HCT116 (cell line): ENCODE measurements at regions not wholly inside any gene's neighbourhood (a gene's known extent, or its start where the extent isn't known, plus 50 kb on each side); places are given as distances from the start of the nearest gene placed in this dataset.

Source experiments
- ATF3 ChIP-seq: IDR thresholded peaks from 2 replicates; pipeline ENCODE4 v1.6.1; 2012
- CTCF ChIP-seq, 3 experiments: fragments of 200-600 bp in 1 of 3; sonication (generic) in 1 of 3; IDR thresholded peaks in 2 of 3; conservative IDR thresholded peaks in 1 of 3; 2 replicates each; pipeline ENCODE4 v1.5.1; 2012 to 2017; ENCODE audit warnings: low read depth in 2 of 3, low read length in 2 of 3, antibody characterized with exemption in 1 of 3, borderline replicate concordance in 1 of 3, control low read depth in 1 of 3, mild to moderate bottlenecking in 1 of 3, mixed read lengths in 1 of 3, mixed run types in 1 of 3, moderate library complexity in 1 of 3; ENCODE audit not compliant: insufficient read depth in 1 of 3
- ELF1 ChIP-seq: IDR thresholded peaks from 2 replicates; pipeline ENCODE4 v1.6.1; 2012; ENCODE audit warnings: low read depth, borderline replicate concordance
- EZH2 ChIP-seq: fragments of 200-600 bp; sonication (generic); IDR thresholded peaks from 2 replicates; pipeline ENCODE4 v1.6.1; 2017; ENCODE audit warnings: antibody characterized with exemption, mixed run types
- FOSL1 ChIP-seq: IDR thresholded peaks from 2 replicates; pipeline ENCODE4 v1.6.1; 2012; ENCODE audit warnings: low read depth
- JUND ChIP-seq: IDR thresholded peaks from 2 replicates; pipeline ENCODE4 v1.6.1; 2012
- POLR2A ChIP-seq: IDR thresholded peaks from 2 replicates; pipeline ENCODE4 v1.7.0; 2011; ENCODE audit warnings: borderline replicate concordance; ENCODE audit not compliant: insufficient read depth, insufficient read length; ENCODE audit errors: extremely low read depth
- POLR2AphosphoS5 ChIP-seq: IDR thresholded peaks from 2 replicates; pipeline ENCODE4 v1.6.1; 2011; ENCODE audit warnings: mild to moderate bottlenecking, low read depth, low read length, moderate library complexity
- REST ChIP-seq: IDR thresholded peaks from 2 replicates; pipeline ENCODE4 v1.6.1; 2012; ENCODE audit warnings: low read depth
- SIN3A ChIP-seq: IDR thresholded peaks from 2 replicates; pipeline ENCODE4 v1.6.1; 2012; ENCODE audit warnings: low read depth
- SP1 ChIP-seq: IDR thresholded peaks from 2 replicates; pipeline ENCODE4 v1.6.1; 2012; ENCODE audit warnings: low read depth
- TCF7L2 ChIP-seq: IDR thresholded peaks from 2 replicates; pipeline ENCODE4 v1.7.0; 2011; ENCODE audit warnings: borderline replicate concordance, inconsistent platforms; ENCODE audit not compliant: insufficient read depth, insufficient read length; ENCODE audit errors: extremely low read depth
- ZNF274 ChIP-seq: fragments of 200-500 bp; sonication (Bioruptor generic); IDR thresholded peaks from 2 replicates; pipeline ENCODE4 v1.6.1; 2014; ENCODE audit warnings: mild to moderate bottlenecking, low read depth, low read length, inconsistent platforms

- TF ChIP-seq SIN3A = no peak
- TF ChIP-seq CTCF (IDR thresholded peaks at IDR 0.05 in 2 of 3, conservative IDR thresholded peaks at IDR 0.05 in 1 of 3; ENCODE audit: borderline replicate concordance in 1 of 3, insufficient read depth in 1 of 3, low read depth in 2 of 3, low read length in 2 of 3) = no peak
- TF ChIP-seq SP1 = no peak
- no peak for TF ChIP-seq ATF3
- TF ChIP-seq POLR2AphosphoS5 = no peak
- TF ChIP-seq FOSL1 = no peak
- no peak for TF ChIP-seq TCF7L2
- TF ChIP-seq JUND = no peak
- no peak for TF ChIP-seq EZH2
- no peak for TF ChIP-seq POLR2A
- no peak for TF ChIP-seq ELF1
- no peak for TF ChIP-seq REST
- no peak for TF ChIP-seq ZNF274
Observed at GRCh38 chr7:156173748-156174353, 361.6 kb upstream of the SHH start.
